C4-2B (cell line): ENCODE measurements at regions not wholly inside any gene's neighbourhood (a gene's known extent, or its start where the extent isn't known, plus 50 kb on each side); places are given as distances from the start of the nearest gene placed in this dataset.

Experiments
- H3K27ac ChIP-seq: fragments of 450-650 bp; 2 replicates; pipeline ENCODE4 v1.5.1; 2017
- CTCF ChIP-seq: fragments of 450-650 bp; conservative IDR thresholded peaks from 2 replicates; pipeline ENCODE4 v1.5.1; 2017; ENCODE audit warnings: mild to moderate bottlenecking
- ZFX ChIP-seq: fragments of 450-650 bp; IDR thresholded peaks from 2 replicates; pipeline ENCODE4 v1.6.1; 2017

GRCh38 chr12:78430551-78430950 is 434.0 kb upstream of the SYT1 start:
- no peak overlapping the region for H3K27ac ChIP-seq
- TF ChIP-seq ZFX (no peak), CTCF (no peak)

GRCh38 chr12:78431931-78432330 is 432.6 kb upstream of the SYT1 start:
- no peak overlapping the region for H3K27ac ChIP-seq
- TF ChIP-seq ZFX (no peak), CTCF (no peak)

GRCh38 chr12:78439666-78440065 is 424.9 kb upstream of the SYT1 start:
- TF ChIP-seq ZFX (no peak), CTCF (no peak)
- no peak overlapping the region for H3K27ac ChIP-seq

- H3K27ac ChIP-seq, result no peak overlapping the region
- TF ChIP-seq CTCF (no peak), ZFX (no peak)
Observed at GRCh38 chr12:78441737-78442453, 422.7 kb upstream of the SYT1 start.

GRCh38 chr12:78442454-78442801 is 422.1 kb upstream of the SYT1 start:
- no peak overlapping the region for H3K27ac ChIP-seq
- TF ChIP-seq CTCF (no peak), ZFX (no peak)

GRCh38 chr12:78446555-78446954 is 418.0 kb upstream of the SYT1 start:
- H3K27ac ChIP-seq, result no peak overlapping the region
- TF ChIP-seq ZFX (no peak), CTCF (no peak)

- no peak for TF ChIP-seq ZFX
- TF ChIP-seq CTCF, result no peak
- no peak overlapping the region for H3K27ac ChIP-seq
Observed at GRCh38 chr12:78447373-78447772, 417.2 kb upstream of the SYT1 start.
